ENCODE measurements at regions not wholly inside any gene's neighbourhood (a gene's known extent, or its start where the extent isn't known, plus 50 kb on each side); places are given as distances from the start of the nearest gene placed in this dataset.

GRCh38 chr16:49200223-49200820 lies 81.3 kb downstream of the CBLN1 start:
- Histone ChIP-seq H3K4me3 (no peak overlapping the region), H3K36me3 (no peaks in the 10 kb centered on the region), H3K27ac (no peak overlapping the region), H3K27me3 (no peaks in the 10 kb centered on the region), H3K9me3 (no peaks in the 10 kb centered on the region), H3K4me1 (no peaks in the 10 kb centered on the region)
- DNase-seq, result no peak
- intact Hi-C loops (cut with DNase I), result no loop called here
- 75 to 81% methylated on average over 8 of the region's 8 CpGs for WGBS, 2 donors
- no peak for TF ChIP-seq CTCF (IDR thresholded peaks at IDR 0.05)
- no peak for TF ChIP-seq POLR2A (IDR thresholded peaks at IDR 0.05)

GRCh38 chr16:49195237-49195548 lies 86.4 kb downstream of the CBLN1 start:
- H3K36me3 ChIP-seq, result no peaks in the 10 kb centered on the region
- peak overlapping the region in 2 of 4 donors; percentile 54 to 56 for H3K27ac ChIP-seq
- H3K27me3 ChIP-seq, result no peaks in the 10 kb centered on the region
- H3K4me1 ChIP-seq, result no peaks in the 10 kb centered on the region
- no peaks in the 10 kb centered on the region for H3K9me3 ChIP-seq
- no peak for DNase-seq
- intact Hi-C loops (cut with DNase I), result no loop called here
- no peak for TF ChIP-seq POLR2A (IDR thresholded peaks at IDR 0.05)
- TF ChIP-seq CTCF (IDR thresholded peaks at IDR 0.05), result no peak
- no peak overlapping the region for H3K4me3 ChIP-seq
- 32% methylated on average over 5 of the region's 5 CpGs; no CpG with 5 or more reads in 1 of the 2 donors for WGBS, 2 donors

DNA sequence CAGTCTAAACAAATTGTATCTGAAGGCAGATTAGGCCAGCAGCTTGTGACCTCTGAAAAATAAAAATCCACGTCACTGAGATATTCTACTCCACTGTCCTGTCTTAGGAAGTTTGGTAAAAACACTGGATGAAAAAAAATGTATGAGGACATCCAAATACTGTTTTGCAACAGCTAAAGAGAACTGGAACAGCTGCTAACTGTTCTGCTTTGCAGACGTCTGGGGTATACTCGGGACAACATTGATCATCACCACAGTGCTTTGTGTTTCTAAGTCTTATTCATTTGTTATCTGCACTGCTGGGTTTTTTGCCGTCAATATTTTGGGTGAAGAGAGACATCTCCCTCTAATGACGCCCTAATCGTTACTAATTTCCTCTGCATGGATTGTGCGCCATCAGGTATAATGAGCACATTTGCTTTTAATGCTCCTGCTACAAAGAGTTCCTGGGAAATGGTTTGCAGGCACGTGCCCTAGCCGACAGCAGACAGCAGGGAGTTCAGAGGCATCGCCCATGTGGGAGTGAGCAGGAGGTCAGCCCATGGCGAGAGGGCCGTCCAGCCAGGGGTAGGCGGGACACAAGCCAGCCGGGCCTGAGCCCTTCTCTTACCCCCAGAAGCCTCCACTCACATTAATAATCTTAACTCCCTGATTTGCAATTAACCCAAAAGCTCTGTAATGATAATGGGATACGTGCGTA lies 87.0 kb downstream of the CBLN1 start:
- intact Hi-C loops (cut with DNase I), result no loop called here
- no peak for DNase-seq
- WGBS, 2 donors, result 39 to 48% methylated on average over 13 of the region's 16 CpGs
- Histone ChIP-seq H3K4me3 (no peak overlapping the region), H3K27me3 (no peaks in the 10 kb centered on the region), H3K27ac (peak overlapping the region in 2 of 4 donors; percentile 54 to 56), H3K36me3 (no peaks in the 10 kb centered on the region), H3K4me1 (no peaks in the 10 kb centered on the region), H3K9me3 (no peaks in the 10 kb centered on the region)
- TF ChIP-seq CTCF (IDR thresholded peaks at IDR 0.05), result no peak
- no peak for TF ChIP-seq POLR2A (IDR thresholded peaks at IDR 0.05)

- WGBS, 2 donors, result 67 to 76% methylated on average over 2 of the region's 2 CpGs
- Histone ChIP-seq H3K4me3 (no peak overlapping the region), H3K9me3 (no peaks in the 10 kb centered on the region), H3K36me3 (no peaks in the 10 kb centered on the region), H3K27ac (peak overlapping the region in 2 of 4 donors; percentile 34 to 36), H3K4me1 (no peaks in the 10 kb centered on the region), H3K27me3 (no peaks in the 10 kb centered on the region)
- TF ChIP-seq POLR2A (IDR thresholded peaks at IDR 0.05), result no peak
- no peak for TF ChIP-seq CTCF (IDR thresholded peaks at IDR 0.05)
- DNase-seq, result no peak
- intact Hi-C loops (cut with DNase I), result no loop called here
Observed at GRCh38 chr16:49193596-49193995, 88.0 kb downstream of the CBLN1 start.

DNA sequence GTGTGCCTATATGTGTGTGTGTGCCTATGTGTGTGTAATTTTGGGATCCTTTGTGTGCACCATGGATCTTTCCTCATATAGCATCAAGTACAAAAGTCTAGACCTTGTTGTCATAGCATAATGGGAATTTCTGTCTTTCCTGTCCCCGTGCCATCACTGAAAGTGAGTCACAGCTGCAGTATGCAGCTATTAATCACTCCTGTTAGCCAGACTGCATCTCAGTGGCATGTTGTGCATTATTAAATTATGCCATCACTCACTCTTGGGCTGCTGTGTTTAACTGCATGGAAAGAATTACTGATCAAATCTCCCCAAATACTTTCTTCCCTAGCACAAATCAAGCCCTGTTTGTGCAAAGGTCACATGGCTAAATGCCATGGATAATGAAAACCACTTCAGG lies 92.4 kb downstream of the CBLN1 start:
- H3K27me3 ChIP-seq, result no peaks in the 10 kb centered on the region
- no peak overlapping the region for H3K4me3 ChIP-seq
- no peak for TF ChIP-seq POLR2A (IDR thresholded peaks at IDR 0.05)
- TF ChIP-seq CTCF (IDR thresholded peaks at IDR 0.05), result no peak
- peaks cover 0 to 3% (median 0%) of the 10 kb centered on the region in 3 donors for H3K9me3 ChIP-seq
- no peaks in the 10 kb centered on the region for H3K4me1 ChIP-seq
- no peak for DNase-seq
- WGBS, 2 donors, result 16 to 17% methylated on average over 1 of the region's 1 CpG
- intact Hi-C loops (cut with DNase I), result no loop called here
- no peak overlapping the region for H3K27ac ChIP-seq
- no peaks in the 10 kb centered on the region for H3K36me3 ChIP-seq

Data from esophagus squamous epithelium (tissue), 5 donors.